Smooth muscle cell (in vitro differentiated cells): ENCODE measurements at regions not wholly inside any gene's neighbourhood (a gene's known extent, or its start where the extent isn't known, plus 50 kb on each side); places are given as distances from the start of the nearest gene placed in this dataset.
A peak's percentile ranks its signal among the peaks of the same experiment; 100 is the strongest.

Experiments
- DNase-seq: peaks from one replicate; lab custom pipeline; 2025; ENCODE audit not compliant: unreplicated experiment; lab: John Stamatoyannopoulos, UW
- H2AFZ ChIP-seq: fragments of 200-600 bp; sonication (generic); 2 replicates; pipeline ENCODE4 v1.6.0; 2016; ENCODE audit warnings: antibody characterized with exemption, low read depth, mild to moderate bottlenecking
- H3F3A ChIP-seq: fragments of 200-600 bp; sonication (generic); 2 replicates; pipeline ENCODE4 v1.6.0; 2017; ENCODE audit warnings: antibody characterized with exemption, low read depth
- H3K27ac ChIP-seq: fragments of 200-600 bp; sonication (generic); 2 replicates; pipeline ENCODE4 v1.5.1; 2016; ENCODE audit warnings: low read depth, mild to moderate bottlenecking
- H3K27me3 ChIP-seq: fragments of 200-600 bp; sonication (generic); 2 replicates; pipeline ENCODE4 v1.6.1; 2016; ENCODE audit warnings: low read depth, mild to moderate bottlenecking
- H3K36me3 ChIP-seq: fragments of 200-600 bp; sonication (generic); 2 replicates; pipeline ENCODE4 v1.5.1; 2016; ENCODE audit warnings: low read depth
- H3K4me1 ChIP-seq: fragments of 200-600 bp; sonication (generic); 2 replicates; pipeline ENCODE4 v1.5.1; 2016; ENCODE audit warnings: low read depth
- H3K4me2 ChIP-seq: fragments of 200-600 bp; sonication (generic); 2 replicates; pipeline ENCODE4 v1.6.0; 2016; ENCODE audit warnings: mild to moderate bottlenecking
- H3K4me3 ChIP-seq: fragments of 200-600 bp; sonication (generic); 2 replicates; pipeline ENCODE4 v1.5.1; 2016; ENCODE audit warnings: mild to moderate bottlenecking
- H3K79me2 ChIP-seq: fragments of 200-600 bp; sonication (generic); 2 replicates; pipeline ENCODE4 v1.6.0; 2016; ENCODE audit warnings: low read depth, mild to moderate bottlenecking
- H3K9ac ChIP-seq: fragments of 200-600 bp; sonication (generic); 2 replicates; pipeline ENCODE4 v1.6.0; 2016; ENCODE audit warnings: low read depth
- H3K9me3 ChIP-seq: fragments of 200-600 bp; sonication (generic); replicated peaks from 2 replicates; pipeline ENCODE4 v1.5.1; 2016; ENCODE audit warnings: low read depth
- H4K20me1 ChIP-seq: fragments of 200-600 bp; sonication (generic); 2 replicates; pipeline ENCODE4 v1.6.0; 2016; ENCODE audit warnings: low read depth
- CTCF ChIP-seq: fragments of 200-600 bp; sonication (generic); IDR thresholded peaks from 2 replicates; pipeline ENCODE4 v1.5.1; 2017; ENCODE audit warnings: borderline replicate concordance, mild to moderate bottlenecking, antibody characterized with exemption; ENCODE audit not compliant: insufficient read depth, poor library complexity, severe bottlenecking
- WGBS: methylation state at CpG from one replicate; pipeline ENCODE4 v1.1.7; 2016; ENCODE audit warnings: low lambda C conversion rate; 5-methylcytosine and 5-hydroxymethylcytosine counted together

DNA sequence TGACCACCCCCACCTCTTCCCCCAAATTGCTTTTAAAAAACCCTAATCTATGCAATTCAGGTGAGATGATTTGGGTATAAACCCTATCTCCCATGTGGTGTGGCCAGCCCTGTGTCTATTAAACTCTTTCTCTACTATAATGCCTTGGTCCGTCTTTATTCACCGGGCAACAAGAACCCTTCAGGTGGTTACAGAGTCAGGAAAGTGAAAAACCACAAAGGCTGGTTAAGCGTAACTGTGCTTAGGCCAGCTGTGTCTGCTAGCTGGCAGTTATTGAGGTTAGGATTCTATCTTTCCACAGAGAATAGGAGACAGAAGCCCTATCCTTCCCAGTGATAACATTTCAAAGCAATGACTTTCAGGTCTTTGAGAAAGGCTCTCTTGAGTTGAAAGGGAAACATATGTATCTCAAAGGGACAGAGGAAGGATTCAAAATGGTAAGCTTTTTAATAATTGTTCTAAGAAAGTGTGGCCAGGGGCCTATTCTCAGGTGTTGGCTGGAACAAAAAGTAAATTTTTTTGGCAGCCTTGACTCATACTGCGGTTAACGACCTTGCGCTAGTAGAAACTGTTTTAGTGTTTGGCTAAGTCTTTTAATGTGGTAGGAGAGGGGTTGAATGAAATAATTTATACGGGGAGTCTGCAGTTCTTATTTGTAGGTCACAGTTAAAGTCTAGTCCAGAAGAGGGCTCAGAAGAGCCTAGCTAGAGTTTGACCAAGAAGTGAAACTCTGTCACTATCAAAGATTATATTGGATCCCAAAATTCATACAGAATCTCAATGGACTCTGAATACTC is 89.0 kb downstream of the NPAP1 start:
- no peak overlapping the region for H2AFZ ChIP-seq
- no peak for DNase-seq
- WGBS: 86% methylated on average over 7 of the region's 7 CpGs
- TF ChIP-seq CTCF: no peak
- H3K9me3 ChIP-seq: no peaks in the 10 kb centered on the region
- H3K27me3 ChIP-seq: no peaks in the 10 kb centered on the region
- H4K20me1 ChIP-seq: no peaks in the 10 kb centered on the region
- no peak overlapping the region for H3K4me2 ChIP-seq
- no peak overlapping the region for H3K27ac ChIP-seq
- H3F3A ChIP-seq: no peaks in the 10 kb centered on the region
- H3K36me3 ChIP-seq: no peaks in the 10 kb centered on the region
- no peaks in the 10 kb centered on the region for H3K4me1 ChIP-seq
- no peak overlapping the region for H3K9ac ChIP-seq
- no peak overlapping the region for H3K4me3 ChIP-seq
- no peaks in the 10 kb centered on the region for H3K79me2 ChIP-seq

GRCh38 chr15:24766511-24767133 is 91.0 kb downstream of the NPAP1 start:
- no peaks in the 10 kb centered on the region for H3K36me3 ChIP-seq
- H3K9me3 ChIP-seq: no peaks in the 10 kb centered on the region
- no peak overlapping the region for H3K4me2 ChIP-seq
- no peaks in the 10 kb centered on the region for H3K4me1 ChIP-seq
- H3K79me2 ChIP-seq: no peaks in the 10 kb centered on the region
- H4K20me1 ChIP-seq: no peaks in the 10 kb centered on the region
- no peak overlapping the region for H3K4me3 ChIP-seq
- no peak for DNase-seq
- TF ChIP-seq CTCF: no peak
- WGBS: 68% methylated on average over 1 of the region's 1 CpG
- no peaks in the 10 kb centered on the region for H3K27me3 ChIP-seq
- no peak overlapping the region for H2AFZ ChIP-seq
- no peak overlapping the region for H3K27ac ChIP-seq
- H3F3A ChIP-seq: no peaks in the 10 kb centered on the region
- H3K9ac ChIP-seq: no peak overlapping the region

DNA sequence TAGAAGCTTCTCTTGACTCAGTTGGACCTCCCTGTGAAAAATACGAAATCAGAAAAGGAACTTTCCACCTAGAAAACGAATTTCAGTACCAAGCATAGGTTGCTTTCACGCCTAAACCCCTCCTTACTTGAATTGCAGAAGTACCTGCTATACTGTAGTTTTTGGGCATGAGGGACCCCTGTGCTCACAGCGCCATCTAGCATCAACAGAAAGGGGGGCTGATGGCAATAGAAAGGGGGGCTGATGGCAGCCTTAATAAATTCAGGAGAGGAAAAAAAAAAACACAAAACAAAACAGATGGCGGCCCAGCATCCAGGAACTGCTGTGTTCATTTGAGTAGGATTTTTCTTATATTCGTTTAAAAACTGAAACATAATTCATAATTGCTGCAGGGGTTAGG is 96.7 kb downstream of the NPAP1 start:
- Histone ChIP-seq H3K27me3 (no peaks in the 10 kb centered on the region), H3K4me2 (peak overlapping the region; percentile 79), H3F3A (no peaks in the 10 kb centered on the region), H3K9me3 (no peaks in the 10 kb centered on the region), H3K79me2 (no peaks in the 10 kb centered on the region), H3K9ac (peak overlapping the region; percentile 79), H4K20me1 (no peaks in the 10 kb centered on the region), H3K4me3 (peak overlapping the region; percentile 56), H3K36me3 (no peaks in the 10 kb centered on the region), H2AFZ (peak overlapping the region; percentile 90), H3K4me1 (no peaks in the 10 kb centered on the region), H3K27ac (peak overlapping the region; percentile 82)
- TF ChIP-seq CTCF: no peak
- DNase-seq: no peak
- 34% methylated on average over 6 of the region's 6 CpGs for WGBS
